ENCODE measurements at regions not wholly inside any gene's neighbourhood (a gene's known extent, or its start where the extent isn't known, plus 50 kb on each side); places are given as distances from the start of the nearest gene placed in this dataset.

- Histone ChIP-seq H3K79me2 (ENCODE audit: control insufficient read depth, insufficient read depth, low read length, poor library complexity) (no peaks in the 10 kb centered on the region), H3K4me3 (ENCODE audit: low read depth, low read length) (no peak overlapping the region), H3K9ac (ENCODE audit: low read length) (no peak overlapping the region), H2BK5ac (ENCODE audit: low read depth, low read length, poor library complexity) (no peak overlapping the region), H2BK120ac (ENCODE audit: insufficient read depth, low read length, poor library complexity) (no peak overlapping the region), H3K18ac (ENCODE audit: low read length) (no peak overlapping the region), H2BK12ac (ENCODE audit: low read length) (no peak overlapping the region), H3K9me3 (ENCODE audit: insufficient read depth, low read depth, low read length) (peaks cover 6% of the 10 kb centered on the region), H3K27ac (ENCODE audit: low read depth, low read length) (no peak overlapping the region), H3K14ac (ENCODE audit: low read length) (no peak overlapping the region), H4K12ac (ENCODE audit: low read depth, low read length) (no peak overlapping the region), H3K23ac (ENCODE audit: low read length) (no peak overlapping the region), H3K4ac (ENCODE audit: low read depth, low read length) (no peak overlapping the region), H3K27me3 (ENCODE audit: insufficient read depth, low read length) (no peaks in the 10 kb centered on the region), H4K8ac (ENCODE audit: low read depth, low read length) (no peak overlapping the region), H4K91ac (ENCODE audit: low read depth, low read length) (no peak overlapping the region), H2AK5ac (ENCODE audit: low read length) (no peak overlapping the region), H3K79me1 (ENCODE audit: low read length) (no peaks in the 10 kb centered on the region), H3K36me3 (ENCODE audit: control insufficient read depth in 1 of 2, insufficient read depth in 2 of 2, low read length in 2 of 2) (no peaks in the 10 kb centered on the region), H3K4me1 (ENCODE audit: control insufficient read depth in 1 of 2, insufficient read depth in 2 of 2, low read length in 2 of 2) (no peaks in the 10 kb centered on the region), H3K4me2 (ENCODE audit: low read length) (no peak overlapping the region), H2AFZ (ENCODE audit: insufficient read depth, low read length, poor library complexity) (no peak overlapping the region)
- DNase-seq = no peak
- WGBS (ENCODE audit: extremely low coverage, insufficient coverage, insufficient read length) = no CpG with 5 or more reads among the region's 5 CpGs
Measured at GRCh38 chr20:60900618-60901017, 351.4 kb upstream of the CDH4 start.

GRCh38 chr20:60901831-60902230, 350.2 kb upstream of the CDH4 start:
- Histone ChIP-seq H3K4me1 (ENCODE audit: control insufficient read depth in 1 of 2, insufficient read depth in 2 of 2, low read length in 2 of 2) (no peaks in the 10 kb centered on the region), H3K23ac (ENCODE audit: low read length) (no peak overlapping the region), H3K79me1 (ENCODE audit: low read length) (no peaks in the 10 kb centered on the region), H2BK12ac (ENCODE audit: low read length) (no peak overlapping the region), H2AFZ (ENCODE audit: insufficient read depth, low read length, poor library complexity) (no peak overlapping the region), H3K36me3 (ENCODE audit: control insufficient read depth in 1 of 2, insufficient read depth in 2 of 2, low read length in 2 of 2) (no peaks in the 10 kb centered on the region), H3K4me2 (ENCODE audit: low read length) (no peak overlapping the region), H4K8ac (ENCODE audit: low read depth, low read length) (no peak overlapping the region), H3K27ac (ENCODE audit: low read depth, low read length) (no peak overlapping the region), H4K12ac (ENCODE audit: low read depth, low read length) (no peak overlapping the region), H3K9me3 (ENCODE audit: insufficient read depth, low read depth, low read length) (peaks cover 6% of the 10 kb centered on the region), H4K91ac (ENCODE audit: low read depth, low read length) (no peak overlapping the region), H2BK120ac (ENCODE audit: insufficient read depth, low read length, poor library complexity) (no peak overlapping the region), H3K4me3 (ENCODE audit: low read depth, low read length) (no peak overlapping the region), H3K27me3 (ENCODE audit: insufficient read depth, low read length) (no peaks in the 10 kb centered on the region), H2BK5ac (ENCODE audit: low read depth, low read length, poor library complexity) (no peak overlapping the region), H3K18ac (ENCODE audit: low read length) (no peak overlapping the region), H3K14ac (ENCODE audit: low read length) (no peak overlapping the region), H3K79me2 (ENCODE audit: control insufficient read depth, insufficient read depth, low read length, poor library complexity) (no peaks in the 10 kb centered on the region), H3K4ac (ENCODE audit: low read depth, low read length) (no peak overlapping the region), H2AK5ac (ENCODE audit: low read length) (no peak overlapping the region), H3K9ac (ENCODE audit: low read length) (no peak overlapping the region)
- WGBS (ENCODE audit: extremely low coverage, insufficient coverage, insufficient read length) = no CpG with 5 or more reads among the region's 1 CpG
- DNase-seq = no peak

GRCh38 chr20:60903325-60903971, 348.6 kb upstream of the CDH4 start:
- H3K27ac ChIP-seq (ENCODE audit: low read depth, low read length) = no peak overlapping the region
- WGBS (ENCODE audit: extremely low coverage, insufficient coverage, insufficient read length) = no CpG with 5 or more reads among the region's 13 CpGs
- no peak overlapping the region for H3K4me2 ChIP-seq (ENCODE audit: low read length)
- H3K79me1 ChIP-seq (ENCODE audit: low read length) = no peaks in the 10 kb centered on the region
- H3K14ac ChIP-seq (ENCODE audit: low read length) = no peak overlapping the region
- peaks cover 6% of the 10 kb centered on the region for H3K9me3 ChIP-seq (ENCODE audit: insufficient read depth, low read depth, low read length)
- no peak overlapping the region for H4K8ac ChIP-seq (ENCODE audit: low read depth, low read length)
- H3K36me3 ChIP-seq (ENCODE audit: control insufficient read depth in 1 of 2, insufficient read depth in 2 of 2, low read length in 2 of 2) = no peaks in the 10 kb centered on the region
- H3K27me3 ChIP-seq (ENCODE audit: insufficient read depth, low read length) = no peaks in the 10 kb centered on the region
- H3K4me3 ChIP-seq (ENCODE audit: low read depth, low read length) = no peak overlapping the region
- H2AFZ ChIP-seq (ENCODE audit: insufficient read depth, low read length, poor library complexity) = no peak overlapping the region
- H2BK5ac ChIP-seq (ENCODE audit: low read depth, low read length, poor library complexity) = no peak overlapping the region
- no peak overlapping the region for H4K12ac ChIP-seq (ENCODE audit: low read depth, low read length)
- no peaks in the 10 kb centered on the region for H3K79me2 ChIP-seq (ENCODE audit: control insufficient read depth, insufficient read depth, low read length, poor library complexity)
- no peak overlapping the region for H3K23ac ChIP-seq (ENCODE audit: low read length)
- no peak overlapping the region for H2BK12ac ChIP-seq (ENCODE audit: low read length)
- no peak overlapping the region for H2AK5ac ChIP-seq (ENCODE audit: low read length)
- H3K9ac ChIP-seq (ENCODE audit: low read length) = no peak overlapping the region
- H3K4ac ChIP-seq (ENCODE audit: low read depth, low read length) = no peak overlapping the region
- no peak overlapping the region for H4K91ac ChIP-seq (ENCODE audit: low read depth, low read length)
- no peak for DNase-seq
- no peaks in the 10 kb centered on the region for H3K4me1 ChIP-seq (ENCODE audit: control insufficient read depth in 1 of 2, insufficient read depth in 2 of 2, low read length in 2 of 2)
- no peak overlapping the region for H2BK120ac ChIP-seq (ENCODE audit: insufficient read depth, low read length, poor library complexity)
- no peak overlapping the region for H3K18ac ChIP-seq (ENCODE audit: low read length)

- Histone ChIP-seq H3K23ac (ENCODE audit: low read length) (no peak overlapping the region), H3K18ac (ENCODE audit: low read length) (no peak overlapping the region), H4K12ac (ENCODE audit: low read depth, low read length) (no peak overlapping the region), H2BK12ac (ENCODE audit: low read length) (no peak overlapping the region), H3K36me3 (ENCODE audit: control insufficient read depth in 1 of 2, insufficient read depth in 2 of 2, low read length in 2 of 2) (no peaks in the 10 kb centered on the region), H2BK120ac (ENCODE audit: insufficient read depth, low read length, poor library complexity) (no peak overlapping the region), H4K8ac (ENCODE audit: low read depth, low read length) (no peak overlapping the region), H3K4me1 (ENCODE audit: control insufficient read depth in 1 of 2, insufficient read depth in 2 of 2, low read length in 2 of 2) (no peaks in the 10 kb centered on the region), H3K79me1 (ENCODE audit: low read length) (no peaks in the 10 kb centered on the region), H3K4me2 (ENCODE audit: low read length) (no peak overlapping the region), H3K27ac (ENCODE audit: low read depth, low read length) (no peak overlapping the region), H2BK5ac (ENCODE audit: low read depth, low read length, poor library complexity) (no peak overlapping the region), H3K9me3 (ENCODE audit: insufficient read depth, low read depth, low read length) (peaks cover 6% of the 10 kb centered on the region), H3K4me3 (ENCODE audit: low read depth, low read length) (no peak overlapping the region), H3K27me3 (ENCODE audit: insufficient read depth, low read length) (no peaks in the 10 kb centered on the region), H4K91ac (ENCODE audit: low read depth, low read length) (no peak overlapping the region), H3K14ac (ENCODE audit: low read length) (no peak overlapping the region), H2AFZ (ENCODE audit: insufficient read depth, low read length, poor library complexity) (no peak overlapping the region), H3K79me2 (ENCODE audit: control insufficient read depth, insufficient read depth, low read length, poor library complexity) (no peaks in the 10 kb centered on the region), H3K9ac (ENCODE audit: low read length) (no peak overlapping the region), H2AK5ac (ENCODE audit: low read length) (no peak overlapping the region), H3K4ac (ENCODE audit: low read depth, low read length) (no peak overlapping the region)
- DNase-seq = no peak
Measured at GRCh38 chr20:60904730-60905129, 347.3 kb upstream of the CDH4 start.
